Fibroblast of pulmonary artery (primary cell): ENCODE measurements at regions not wholly inside any gene's neighbourhood (a gene's known extent, or its start where the extent isn't known, plus 50 kb on each side); places are given as distances from the start of the nearest gene placed in this dataset.
A peak's percentile ranks its signal among the peaks of the same experiment; 100 is the strongest.
"Not testable (repeated sequence)": the region's sequence is repeated elsewhere in the genome, so short reads cannot be mapped to it uniquely, and the experiment has no call there.

ENCODE experiments used
- DNase-seq: peaks from one replicate; pipeline ENCODE4 v3.0.0-alpha.2; 2010; ENCODE audit warnings: low read depth
- H3K4me3 ChIP-seq: replicated peaks from 2 replicates; pipeline ENCODE4 v1.5.1; 2011; ENCODE audit warnings: low read depth, mild to moderate bottlenecking, control low read depth, low read length, moderate library complexity
- TF ChIP-seq, protein P1 (sequence below): IDR thresholded peaks from 2 replicates; pipeline ENCODE4 v1.5.1; 2011; ENCODE audit warnings: mild to moderate bottlenecking, control low read depth, low read length, inconsistent platforms; ENCODE audit errors: missing control alignments

DNA sequence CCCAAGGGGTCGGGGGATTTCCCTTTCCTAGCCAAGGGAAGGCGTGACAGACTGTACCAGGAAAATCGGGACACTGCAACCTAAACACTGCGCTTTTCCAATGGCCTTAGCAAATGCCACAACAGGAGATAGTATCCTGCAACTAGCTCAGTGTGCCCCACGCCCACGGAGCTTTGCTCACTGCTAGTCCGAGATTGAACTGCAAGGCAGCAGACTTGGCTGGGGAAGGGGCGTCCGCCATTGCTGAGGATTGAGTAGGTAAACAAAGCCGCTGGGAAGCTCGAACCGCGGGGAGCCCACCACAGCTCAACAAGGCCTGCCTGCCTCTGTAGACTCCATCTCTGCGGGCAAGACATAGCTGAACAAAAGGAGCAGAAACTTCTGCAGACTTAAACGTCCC, 72.3 kb upstream of the THRB start:
- H3K4me3 ChIP-seq: no peak overlapping the region
- no peak for DNase-seq
- TF ChIP-seq, protein P1, sequence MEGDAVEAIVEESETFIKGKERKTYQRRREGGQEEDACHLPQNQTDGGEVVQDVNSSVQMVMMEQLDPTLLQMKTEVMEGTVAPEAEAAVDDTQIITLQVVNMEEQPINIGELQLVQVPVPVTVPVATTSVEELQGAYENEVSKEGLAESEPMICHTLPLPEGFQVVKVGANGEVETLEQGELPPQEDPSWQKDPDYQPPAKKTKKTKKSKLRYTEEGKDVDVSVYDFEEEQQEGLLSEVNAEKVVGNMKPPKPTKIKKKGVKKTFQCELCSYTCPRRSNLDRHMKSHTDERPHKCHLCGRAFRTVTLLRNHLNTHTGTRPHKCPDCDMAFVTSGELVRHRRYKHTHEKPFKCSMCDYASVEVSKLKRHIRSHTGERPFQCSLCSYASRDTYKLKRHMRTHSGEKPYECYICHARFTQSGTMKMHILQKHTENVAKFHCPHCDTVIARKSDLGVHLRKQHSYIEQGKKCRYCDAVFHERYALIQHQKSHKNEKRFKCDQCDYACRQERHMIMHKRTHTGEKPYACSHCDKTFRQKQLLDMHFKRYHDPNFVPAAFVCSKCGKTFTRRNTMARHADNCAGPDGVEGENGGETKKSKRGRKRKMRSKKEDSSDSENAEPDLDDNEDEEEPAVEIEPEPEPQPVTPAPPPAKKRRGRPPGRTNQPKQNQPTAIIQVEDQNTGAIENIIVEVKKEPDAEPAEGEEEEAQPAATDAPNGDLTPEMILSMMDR: no peak

DNA sequence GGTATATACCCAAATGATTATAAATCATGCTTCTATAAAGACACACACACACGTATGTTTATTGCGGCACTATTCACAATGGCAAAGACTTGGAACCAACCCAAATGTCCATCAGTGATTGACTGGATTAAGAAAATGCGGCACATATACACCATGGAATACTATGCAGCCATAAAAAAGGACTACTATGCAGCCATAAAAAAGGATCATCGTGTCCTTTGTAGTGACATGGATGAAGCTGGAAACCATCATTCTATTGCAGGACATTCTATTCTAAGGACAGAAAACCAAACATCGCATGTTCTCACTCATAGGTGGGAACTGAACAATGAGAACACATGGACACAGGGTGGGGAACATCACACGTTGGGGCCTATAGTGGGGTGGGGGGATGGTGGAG, 77.8 kb upstream of the THRB start:
- H3K4me3 ChIP-seq, DNase-seq: not testable (repeated sequence)

DNA sequence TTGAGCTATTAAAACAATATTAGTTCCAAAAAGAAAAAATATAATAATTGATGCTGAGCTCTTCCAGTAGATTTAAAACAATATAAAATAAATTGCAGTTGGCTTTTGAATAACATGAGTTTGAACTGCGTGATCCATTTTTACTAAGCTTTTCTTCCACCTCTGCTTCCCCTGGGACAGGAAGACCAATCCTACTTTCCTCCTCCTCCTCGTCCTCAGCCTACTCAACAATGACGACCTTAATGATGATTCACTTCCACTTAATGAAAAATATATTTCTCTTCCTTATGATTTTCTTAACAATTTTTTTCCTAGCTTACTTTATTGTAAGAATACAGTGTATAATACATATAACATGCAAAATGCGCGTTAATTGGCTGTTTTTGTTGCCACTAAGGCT, 78.9 kb upstream of the THRB start:
- DNase-seq: no peak
- TF ChIP-seq, protein P1: no peak
- H3K4me3 ChIP-seq: no peak overlapping the region

DNA sequence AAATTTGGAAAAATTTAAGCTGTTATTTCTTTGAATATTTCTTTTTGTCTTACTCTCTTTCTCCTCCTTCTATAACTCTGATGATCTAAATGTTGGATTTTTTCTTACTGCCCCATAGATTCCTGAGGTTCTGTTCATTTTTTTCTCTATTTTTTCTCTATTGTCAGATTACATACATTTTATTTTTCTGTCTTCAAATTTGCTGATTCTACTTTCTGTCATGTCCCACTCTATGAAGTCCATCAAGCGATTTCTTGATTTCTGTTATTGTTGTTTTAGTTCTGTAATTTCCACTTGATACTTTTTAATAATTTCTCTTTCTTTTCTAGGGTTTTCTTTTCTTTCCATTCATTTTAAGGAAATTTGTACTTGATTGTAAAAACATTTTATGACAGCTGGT, 83.7 kb upstream of the THRB start:
- H3K4me3 ChIP-seq: no peak overlapping the region
- DNase-seq: no peak
- TF ChIP-seq, protein P1: no peak

DNA sequence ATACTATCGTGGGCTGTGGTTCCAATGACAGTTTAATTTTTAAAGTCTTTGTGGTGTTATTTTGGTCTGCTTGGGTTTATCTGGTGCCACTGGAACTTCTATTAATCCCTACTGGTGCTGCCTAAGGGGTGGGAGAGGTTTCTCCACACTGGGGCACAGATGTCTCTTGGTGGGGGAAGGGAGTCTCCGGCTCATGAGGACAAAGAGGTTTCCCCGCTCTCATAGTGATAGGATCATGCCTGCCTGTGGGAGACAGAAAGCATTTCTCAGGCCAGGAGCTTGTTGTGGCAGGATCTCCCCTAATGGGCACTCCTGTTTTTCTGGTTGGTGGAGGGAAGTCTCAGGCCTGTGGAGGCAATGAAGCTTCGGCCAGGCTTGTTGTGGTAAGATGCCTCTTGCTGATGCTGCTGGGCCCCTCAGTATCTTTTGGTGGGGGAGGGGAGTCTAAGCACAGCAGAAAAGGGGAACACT, 84.3 kb upstream of the THRB start:
- TF ChIP-seq, protein P1: no peak
- no peak overlapping the region for H3K4me3 ChIP-seq
- no peak for DNase-seq

DNA sequence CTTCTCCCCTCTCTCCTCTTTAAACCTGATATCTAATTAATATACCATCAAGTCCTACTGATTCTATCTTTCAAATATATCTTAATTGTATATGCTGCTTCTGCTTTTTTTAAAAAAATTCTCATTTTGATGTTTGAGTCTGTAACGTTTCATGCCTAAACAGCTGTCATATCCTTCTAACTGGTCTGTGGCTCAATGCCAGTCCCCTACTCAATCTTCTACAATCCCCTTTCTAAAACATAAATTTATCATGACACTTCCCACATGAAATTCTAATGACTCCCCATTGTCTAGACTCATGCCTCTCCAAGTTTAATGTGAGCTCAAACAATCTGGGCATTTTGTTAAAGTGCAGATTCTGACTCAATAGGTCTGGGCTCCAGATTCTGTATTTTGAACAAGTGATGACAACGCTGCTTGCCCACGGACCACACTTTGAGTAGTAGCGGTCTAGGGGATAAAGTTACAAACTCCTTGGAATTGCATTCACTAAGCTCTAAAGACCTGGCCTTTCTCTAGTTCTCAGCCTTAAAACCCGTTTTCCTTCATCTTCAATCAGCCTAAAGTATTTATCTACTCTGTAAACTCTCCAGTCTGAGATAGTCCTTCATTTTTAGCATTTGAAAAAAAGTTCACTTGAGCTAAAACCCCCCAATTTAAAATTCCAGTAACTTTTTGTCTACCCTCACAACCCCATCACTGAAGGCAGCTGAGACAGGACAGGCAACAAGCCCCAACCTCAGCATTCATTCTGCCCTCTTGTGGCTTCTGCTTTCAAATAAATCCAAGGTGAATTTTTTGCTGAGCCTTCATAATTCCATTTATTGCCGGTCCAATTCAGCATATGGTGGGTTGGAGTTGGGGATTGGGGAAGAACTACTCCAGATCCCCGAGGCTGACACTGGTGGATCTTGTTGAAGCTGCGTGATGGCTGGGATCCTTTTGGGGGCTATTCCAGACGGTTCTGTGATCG, 88.1 kb upstream of the THRB start:
- TF ChIP-seq, protein P1: peak; percentile 17

DNA sequence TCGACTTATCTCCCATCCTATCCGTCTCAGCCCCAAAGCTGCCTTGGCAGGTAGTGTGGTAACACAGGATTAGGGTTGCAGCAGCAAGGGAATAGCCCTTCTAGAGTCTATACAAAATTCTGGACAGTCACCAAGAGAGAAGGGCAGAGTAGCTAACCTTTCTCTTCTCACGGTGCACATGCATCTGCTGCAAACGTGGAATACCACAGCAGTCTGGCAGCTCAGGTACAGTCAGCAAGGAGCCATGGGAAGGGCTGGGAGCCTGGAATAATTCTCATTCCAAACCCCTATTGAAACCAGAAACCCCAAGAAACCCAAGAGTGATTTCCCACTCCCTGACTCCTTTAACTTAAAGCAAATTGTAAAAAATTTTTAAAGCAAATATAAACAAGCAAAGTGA, 92.3 kb upstream of the THRB start:
- no peak overlapping the region for H3K4me3 ChIP-seq
- TF ChIP-seq, protein P1: no peak
- no peak for DNase-seq

More for the DNA sequence above, 88.1 kb upstream of the THRB start:
- H3K4me3 ChIP-seq: no peak overlapping the region
- peak; percentile 17 for DNase-seq
